Activated CD4-positive, alpha-beta T cell treated with anti-CD3 and anti-CD28 coated beads for 36 hours (primary cell): ENCODE measurements at regions not wholly inside any gene's neighbourhood (a gene's known extent, or its start where the extent isn't known, plus 50 kb on each side); places are given as distances from the start of the nearest gene placed in this dataset.

ENCODE experiments used
- ATAC-seq: fragments of 200-7000 bp; cut with Tn5 transposase; one replicate; pipeline ENCODE4 v1.10.0; 2021; ENCODE audit warnings: mild to moderate bottlenecking, moderate library complexity
- CTCF ChIA-PET: fragments of 350-600 bp; sonication (Branson Sonifier 250); formaldehyde crosslinking; loops from one replicate; lab custom pipeline; 2021; ENCODE audit warnings: antibody characterized with exemption; lab: Charles Lee
- POLR2A ChIA-PET: fragments of 350-600 bp; sonication (Branson Sonifier 250); formaldehyde crosslinking; loops from one replicate; lab custom pipeline; 2021; ENCODE audit warnings: antibody characterized with exemption, inconsistent platforms; lab: Charles Lee
- DNase-seq: peaks from one replicate; pipeline ENCODE4 v3.0.0-alpha.2; 2020
- H3K27ac Mint-ChIP-seq: one replicate; pipeline ENCODE4 v1.8.0; 2021; ENCODE audit warnings: mixed read lengths
- H3K27me3 Mint-ChIP-seq: one replicate; pipeline ENCODE4 v1.8.0; 2021; ENCODE audit warnings: mixed read lengths
- H3K36me3 Mint-ChIP-seq: one replicate; pipeline ENCODE4 v1.8.0; 2021; ENCODE audit warnings: low read depth, mixed read lengths
- H3K4me1 Mint-ChIP-seq: one replicate; pipeline ENCODE4 v1.8.0; 2021; ENCODE audit warnings: mixed read lengths
- H3K4me3 Mint-ChIP-seq: one replicate; pipeline ENCODE4 v1.8.0; 2021; ENCODE audit warnings: mild to moderate bottlenecking, moderate library complexity, mixed read lengths
- H3K9me3 Mint-ChIP-seq: one replicate; pipeline ENCODE4 v1.8.0; 2021; ENCODE audit warnings: low read depth, mixed read lengths
- intact Hi-C, 2 experiments: fragments of 100-400 bp; cut with DNase I in 1 of 2; cut with micrococcal nuclease in 1 of 2; formaldehyde crosslinking; loops; one replicate each; pipeline versions ENCODE4 v1.14.2 to v1.15.1; 2022 to 2024; cut with DNase I, micrococcal nuclease

GRCh38 chr11:26777372-26777808 is 55.5 kb upstream of the SLC5A12 start:
- no peak overlapping the region for H3K27ac Mint-ChIP-seq
- ATAC-seq, result no peak
- H3K4me3 Mint-ChIP-seq, result no peak overlapping the region
- no peak for DNase-seq
- no peaks in the 10 kb centered on the region for H3K27me3 Mint-ChIP-seq
- intact Hi-C loops, result no loop called here
- H3K9me3 Mint-ChIP-seq, result no peaks in the 10 kb centered on the region
- ChIA-PET POLR2A (no interaction called here), CTCF (no interaction called here)
- H3K4me1 Mint-ChIP-seq, result no peaks in the 10 kb centered on the region
- H3K36me3 Mint-ChIP-seq, result no peaks in the 10 kb centered on the region

GRCh38 chr11:26778000-26778757 is 56.3 kb upstream of the SLC5A12 start:
- no peak overlapping the region for H3K4me3 Mint-ChIP-seq
- intact Hi-C loops, result no loop called here
- no peak overlapping the region for H3K27ac Mint-ChIP-seq
- CTCF ChIA-PET, result no interaction called here
- peaks cover 2% of the 10 kb centered on the region for H3K9me3 Mint-ChIP-seq
- POLR2A ChIA-PET, result no interaction called here
- DNase-seq (no peak), ATAC-seq (no peak)
- H3K4me1 Mint-ChIP-seq, result no peaks in the 10 kb centered on the region
- no peaks in the 10 kb centered on the region for H3K36me3 Mint-ChIP-seq
- H3K27me3 Mint-ChIP-seq, result no peaks in the 10 kb centered on the region

GRCh38 chr11:26779074-26779865 is 57.4 kb upstream of the SLC5A12 start:
- Mint-ChIP-seq H3K36me3 (no peaks in the 10 kb centered on the region), H3K9me3 (peaks cover 11% of the 10 kb centered on the region), H3K4me1 (no peaks in the 10 kb centered on the region), H3K4me3 (no peak overlapping the region), H3K27me3 (no peaks in the 10 kb centered on the region), H3K27ac (no peak overlapping the region)
- DNase-seq (no peak), ATAC-seq (no peak)
- ChIA-PET CTCF (no interaction called here), POLR2A (no interaction called here)
- intact Hi-C loops, result no loop called here

- H3K27ac Mint-ChIP-seq, result no peak overlapping the region
- ATAC-seq, result no peak
- no peaks in the 10 kb centered on the region for H3K36me3 Mint-ChIP-seq
- H3K9me3 Mint-ChIP-seq, result peaks cover 11% of the 10 kb centered on the region
- intact Hi-C loops, result no loop called here
- ChIA-PET CTCF (no interaction called here), POLR2A (no interaction called here)
- H3K4me3 Mint-ChIP-seq, result no peak overlapping the region
- H3K4me1 Mint-ChIP-seq, result no peaks in the 10 kb centered on the region
- H3K27me3 Mint-ChIP-seq, result no peaks in the 10 kb centered on the region
- no peak for DNase-seq
Observed at GRCh38 chr11:26780376-26781085, 58.7 kb upstream of the SLC5A12 start.

- no peak overlapping the region for H3K27ac Mint-ChIP-seq
- DNase-seq (no peak), ATAC-seq (no peak)
- ChIA-PET CTCF (no interaction called here), POLR2A (no interaction called here)
- no peak overlapping the region for H3K4me3 Mint-ChIP-seq
- no peaks in the 10 kb centered on the region for H3K4me1 Mint-ChIP-seq
- intact Hi-C loops, result no loop called here
- H3K9me3 Mint-ChIP-seq, result peaks cover 11% of the 10 kb centered on the region
- H3K27me3 Mint-ChIP-seq, result no peaks in the 10 kb centered on the region
- H3K36me3 Mint-ChIP-seq, result no peaks in the 10 kb centered on the region
Observed at GRCh38 chr11:26782220-26782965, 60.5 kb upstream of the SLC5A12 start.

- no peaks in the 10 kb centered on the region for H3K36me3 Mint-ChIP-seq
- ChIA-PET POLR2A (no interaction called here), CTCF (no interaction called here)
- no peak for ATAC-seq
- no peaks in the 10 kb centered on the region for H3K27me3 Mint-ChIP-seq
- no peak overlapping the region for H3K4me3 Mint-ChIP-seq
- DNase-seq, result no peak
- H3K4me1 Mint-ChIP-seq, result no peaks in the 10 kb centered on the region
- no peak overlapping the region for H3K27ac Mint-ChIP-seq
- intact Hi-C loops, result no loop called here
- peaks cover 11% of the 10 kb centered on the region for H3K9me3 Mint-ChIP-seq
Observed at GRCh38 chr11:26783997-26784396, 62.1 kb upstream of the SLC5A12 start.

GRCh38 chr11:26790738-26791137 is 68.9 kb upstream of the SLC5A12 start:
- intact Hi-C loops, result no loop called here
- no peak overlapping the region for H3K4me3 Mint-ChIP-seq
- ATAC-seq (no peak), DNase-seq (no peak)
- H3K36me3 Mint-ChIP-seq, result no peaks in the 10 kb centered on the region
- CTCF ChIA-PET, result no interaction called here
- H3K9me3 Mint-ChIP-seq, result peaks cover 4% of the 10 kb centered on the region
- H3K27ac Mint-ChIP-seq, result no peak overlapping the region
- no peaks in the 10 kb centered on the region for H3K4me1 Mint-ChIP-seq
- no peaks in the 10 kb centered on the region for H3K27me3 Mint-ChIP-seq
- POLR2A ChIA-PET, result no interaction called here

- CTCF ChIA-PET, result no interaction called here
- no peak overlapping the region for H3K27ac Mint-ChIP-seq
- peaks cover 4% of the 10 kb centered on the region for H3K9me3 Mint-ChIP-seq
- ATAC-seq, result no peak
- intact Hi-C loops, result no loop called here
- H3K27me3 Mint-ChIP-seq, result no peaks in the 10 kb centered on the region
- DNase-seq, result no peak
- H3K4me3 Mint-ChIP-seq, result no peak overlapping the region
- no peaks in the 10 kb centered on the region for H3K4me1 Mint-ChIP-seq
- POLR2A ChIA-PET, result no interaction called here
- H3K36me3 Mint-ChIP-seq, result no peaks in the 10 kb centered on the region
Observed at GRCh38 chr11:26792941-26793340, 71.1 kb upstream of the SLC5A12 start.

- H3K9me3 Mint-ChIP-seq, result peaks cover 4% of the 10 kb centered on the region
- ATAC-seq (no peak), DNase-seq (no peak)
- H3K4me1 Mint-ChIP-seq, result no peaks in the 10 kb centered on the region
- no peak overlapping the region for H3K4me3 Mint-ChIP-seq
- ChIA-PET POLR2A (no interaction called here), CTCF (no interaction called here)
- no peaks in the 10 kb centered on the region for H3K36me3 Mint-ChIP-seq
- H3K27ac Mint-ChIP-seq, result no peak overlapping the region
- H3K27me3 Mint-ChIP-seq, result no peaks in the 10 kb centered on the region
- intact Hi-C loops, result no loop called here
Observed at GRCh38 chr11:26793487-26793886, 71.6 kb upstream of the SLC5A12 start.

GRCh38 chr11:26801601-26802000 is 79.7 kb upstream of the SLC5A12 start:
- Mint-ChIP-seq H3K4me1 (no peaks in the 10 kb centered on the region), H3K27me3 (no peaks in the 10 kb centered on the region), H3K27ac (no peak overlapping the region), H3K36me3 (no peaks in the 10 kb centered on the region), H3K9me3 (peaks cover 7% of the 10 kb centered on the region), H3K4me3 (no peak overlapping the region)
- ChIA-PET POLR2A (no interaction called here), CTCF (no interaction called here)
- intact Hi-C loops, result no loop called here
- ATAC-seq (no peak), DNase-seq (no peak)

GRCh38 chr11:26805001-26805400 is 83.1 kb upstream of the SLC5A12 start:
- ChIA-PET CTCF (no interaction called here), POLR2A (no interaction called here)
- intact Hi-C loops, result no loop called here
- no peak for DNase-seq
- no peaks in the 10 kb centered on the region for H3K27me3 Mint-ChIP-seq
- H3K9me3 Mint-ChIP-seq, result peaks cover 7% of the 10 kb centered on the region
- no peaks in the 10 kb centered on the region for H3K4me1 Mint-ChIP-seq
- H3K27ac Mint-ChIP-seq, result no peak overlapping the region
- H3K36me3 Mint-ChIP-seq, result no peaks in the 10 kb centered on the region
- ATAC-seq, result no peak
- no peak overlapping the region for H3K4me3 Mint-ChIP-seq
